HepG2 (cell line): ENCODE measurements at regions not wholly inside any gene's neighbourhood (a gene's known extent, or its start where the extent isn't known, plus 50 kb on each side); places are given as distances from the start of the nearest gene placed in this dataset.
A peak's percentile ranks its signal among the peaks of the same experiment; 100 is the strongest.

Experiments
- ARID5B ChIP-seq: IDR thresholded peaks from 2 replicates; pipeline ENCODE4 v1.4.0; 2020; ENCODE audit warnings: mild to moderate bottlenecking, missing genetic modification reagents
- ATF3 ChIP-seq: sonication (generic); formaldehyde crosslinking; IDR thresholded peaks from 2 replicates; pipeline ENCODE4 v1.4.0; 2020; ENCODE audit warnings: missing genetic modification reagents
- CENPBD1 ChIP-seq: sonication (generic); formaldehyde crosslinking; IDR thresholded peaks from 2 replicates; pipeline ENCODE4 v1.8.0; 2022; ENCODE audit warnings: missing genetic modification reagents, low read depth, mild to moderate bottlenecking, borderline replicate concordance
- ELF3 ChIP-seq: IDR thresholded peaks from 2 replicates; pipeline ENCODE4 v1.6.1; 2016; ENCODE audit warnings: missing genetic modification reagents, missing compliant biosample characterization
- FOXA1 ChIP-seq, 2 experiments: fragments of 450-650 bp in 1 of 2; sonication (generic) in 1 of 2; formaldehyde crosslinking in 1 of 2; IDR thresholded peaks; 2 replicates each; pipeline versions ENCODE4 v1.4.0 to v1.6.1; 2016 to 2020; ENCODE audit warnings: missing genetic modification reagents in 1 of 2
- HDAC1 ChIP-seq: sonication (generic); formaldehyde crosslinking; IDR thresholded peaks from 2 replicates; pipeline ENCODE4 v1.5.1; 2020; ENCODE audit warnings: mild to moderate bottlenecking, missing genetic modification reagents
- HNF4A ChIP-seq: sonication (generic); formaldehyde crosslinking; IDR thresholded peaks from 2 replicates; pipeline ENCODE4 v1.4.0; 2020; ENCODE audit warnings: missing genetic modification reagents
- HOXA5 ChIP-seq: sonication (generic); formaldehyde crosslinking; IDR thresholded peaks from 2 replicates; pipeline ENCODE4 v1.4.0; 2020; ENCODE audit warnings: missing genetic modification reagents
- KAT7 ChIP-seq: IDR thresholded peaks from 2 replicates; pipeline ENCODE4 v1.6.1; 2018; ENCODE audit warnings: borderline replicate concordance, missing compliant biosample characterization
- KAT8 ChIP-seq: IDR thresholded peaks from 2 replicates; pipeline ENCODE4 v1.6.1; 2016; ENCODE audit warnings: missing genetic modification reagents, missing compliant biosample characterization
- NCOR1 ChIP-seq: fragments of 200-600 bp; sonication (generic); IDR thresholded peaks from 2 replicates; pipeline ENCODE4 v1.7.0; 2017; ENCODE audit warnings: antibody characterized with exemption, low read length, borderline replicate concordance
- NPAS2 ChIP-seq: sonication (generic); formaldehyde crosslinking; IDR thresholded peaks from 2 replicates; pipeline ENCODE4 v1.8.0; 2022; ENCODE audit warnings: mild to moderate bottlenecking, missing genetic modification reagents, borderline replicate concordance
- PITX1 ChIP-seq: sonication (generic); formaldehyde crosslinking; IDR thresholded peaks from 2 replicates; pipeline ENCODE4 v1.5.1; 2020; ENCODE audit warnings: mild to moderate bottlenecking, missing genetic modification reagents
- PPARG ChIP-seq: conservative IDR thresholded peaks from 2 replicates; pipeline ENCODE4 v1.6.1; 2016; ENCODE audit warnings: missing biosample characterization, missing genetic modification reagents
- SMAD1 ChIP-seq: sonication (generic); formaldehyde crosslinking; IDR thresholded peaks from 2 replicates; pipeline ENCODE4 v1.4.0; 2020; ENCODE audit warnings: missing genetic modification reagents, low read depth, mild to moderate bottlenecking, borderline replicate concordance
- SOX6 ChIP-seq, 2 experiments: fragments of 450-650 bp in 1 of 2; sonication (generic) in 1 of 2; formaldehyde crosslinking in 1 of 2; IDR thresholded peaks; 2 replicates each; pipeline versions ENCODE4 v1.4.0 to v1.6.1; 2017 to 2020; ENCODE audit warnings: antibody characterized with exemption in 1 of 2, mild to moderate bottlenecking in 1 of 2, missing genetic modification reagents in 1 of 2
- SSRP1 ChIP-seq: IDR thresholded peaks from 2 replicates; pipeline ENCODE4 v1.6.1; 2016; ENCODE audit warnings: control low read depth
- ZFP41 ChIP-seq: sonication (generic); formaldehyde crosslinking; IDR thresholded peaks from 2 replicates; pipeline ENCODE4 v1.4.0; 2020; ENCODE audit warnings: mild to moderate bottlenecking, missing genetic modification reagents, borderline replicate concordance
- ZNF101 ChIP-seq: sonication (generic); formaldehyde crosslinking; IDR thresholded peaks from 2 replicates; pipeline ENCODE4 v1.4.0; 2020; ENCODE audit warnings: mild to moderate bottlenecking, low read depth, missing genetic modification reagents, borderline replicate concordance
- ZNF543 ChIP-seq: sonication (generic); formaldehyde crosslinking; IDR thresholded peaks from 2 replicates; pipeline ENCODE4 v1.4.0; 2020; ENCODE audit warnings: mild to moderate bottlenecking, missing genetic modification reagents
- ZNF549 ChIP-seq: sonication (generic); formaldehyde crosslinking; IDR thresholded peaks from 2 replicates; pipeline ENCODE4 v1.5.0; 2020; ENCODE audit warnings: missing genetic modification reagents
- ZNF770 ChIP-seq: sonication (generic); formaldehyde crosslinking; IDR thresholded peaks from 2 replicates; pipeline ENCODE4 v1.5.0; 2020; ENCODE audit warnings: mild to moderate bottlenecking, missing genetic modification reagents
- ZNF784 ChIP-seq: sonication (generic); formaldehyde crosslinking; IDR thresholded peaks from 2 replicates; pipeline ENCODE4 v1.5.1; 2020; ENCODE audit warnings: missing genetic modification reagents, mild to moderate bottlenecking, borderline replicate concordance
- TF ChIP-seq, protein P1 (sequence below): sonication (generic); formaldehyde crosslinking; IDR thresholded peaks from 2 replicates; pipeline ENCODE4 v1.4.0; 2020; ENCODE audit warnings: mild to moderate bottlenecking, missing genetic modification reagents

- peak; percentile 91 for TF ChIP-seq ARID5B
- TF ChIP-seq CENPBD1 (CRISPR knock-in tag) = no peak
- no peak for TF ChIP-seq ZNF101 (CRISPR knock-in tag)
- peak; percentile 80 for TF ChIP-seq HNF4A (CRISPR knock-in tag)
- TF ChIP-seq, protein P1, sequence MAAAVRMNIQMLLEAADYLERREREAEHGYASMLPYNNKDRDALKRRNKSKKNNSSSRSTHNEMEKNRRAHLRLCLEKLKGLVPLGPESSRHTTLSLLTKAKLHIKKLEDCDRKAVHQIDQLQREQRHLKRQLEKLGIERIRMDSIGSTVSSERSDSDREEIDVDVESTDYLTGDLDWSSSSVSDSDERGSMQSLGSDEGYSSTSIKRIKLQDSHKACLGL (CRISPR knock-in tag) = no peak
- no peak for TF ChIP-seq HOXA5
- TF ChIP-seq ZNF770 (CRISPR knock-in tag) = no peak
- TF ChIP-seq HDAC1 (CRISPR knock-in tag) = 0 out of 2 replicates have a peak, but pooled peaks have one; percentile 25
- TF ChIP-seq PPARG (CRISPR knock-in tag) = peak; percentile 89
- TF ChIP-seq SOX6 (IDR thresholded peaks at IDR 0.05) = no peak
- peak; percentile 92 for TF ChIP-seq SOX6 (CRISPR knock-in tag; IDR thresholded peaks at IDR 0.05)
- no peak for TF ChIP-seq ZNF784 (CRISPR knock-in tag)
- no peak for TF ChIP-seq NPAS2 (CRISPR knock-in tag)
- TF ChIP-seq ZNF543 (CRISPR knock-in tag) = no peak
- no peak for TF ChIP-seq ZFP41 (CRISPR knock-in tag)
- TF ChIP-seq KAT7 = no peak
- TF ChIP-seq FOXA1 (IDR thresholded peaks at IDR 0.05) = no peak
- TF ChIP-seq FOXA1 (CRISPR knock-in tag; IDR thresholded peaks at IDR 0.05) = peak; percentile 35; the same call in 1 of the 2 replicates
- 0 out of 2 replicates have a peak, but pooled peaks have one; percentile 46 for TF ChIP-seq ELF3 (CRISPR knock-in tag)
- 0 out of 2 replicates have a peak, but pooled peaks have one; percentile 37 for TF ChIP-seq SSRP1
- no peak for TF ChIP-seq SMAD1 (CRISPR knock-in tag)
- TF ChIP-seq PITX1 (CRISPR knock-in tag) = no peak
- 0 out of 2 replicates have a peak, but pooled peaks have one; percentile 19 for TF ChIP-seq KAT8 (CRISPR knock-in tag)
- TF ChIP-seq ATF3 (CRISPR knock-in tag) = no peak
- no peak for TF ChIP-seq ZNF549 (CRISPR knock-in tag)
- TF ChIP-seq NCOR1 = peak; percentile 80; the same call in 1 of the 2 replicates
These were observed 479.1 kb upstream of the ZMIZ1 start (continued) for GRCh38 chr10:78589687-78590086.
